ENCODE measurements at regions not wholly inside any gene's neighbourhood (a gene's known extent, or its start where the extent isn't known, plus 50 kb on each side); places are given as distances from the start of the nearest gene placed in this dataset.

GRCh38 chr2:187853381-187853791, 299.2 kb upstream of the TFPI start:
- no peak overlapping the region for H2BK5ac ChIP-seq (ENCODE audit: low read depth, low read length)
- WGBS, 2 experiments (ENCODE audit: extremely low coverage in 1 of 2, insufficient coverage in 1 of 2, insufficient read length in 1 of 2, insufficient replicate concordance in 2 of 2, low coverage in 1 of 2, low lambda C conversion rate in 2 of 2, missing lambda C conversion rate in 1 of 2) = 100% methylated on average over 1 of the region's 1 CpG; no CpG with 5 or more reads in 1 of the 2 experiments
- no peak overlapping the region for H2BK12ac ChIP-seq (ENCODE audit: low read depth, low read length)

More at GRCh38 chr2:187853381-187853791, 299.2 kb upstream of the TFPI start:
- Histone ChIP-seq H3K4ac (replicated peaks; ENCODE audit: insufficient read length, low read depth, low read length) (no peak overlapping the region), H2AK5ac (ENCODE audit: low read depth, low read length) (no peak overlapping the region), H2BK15ac (ENCODE audit: low read length) (no peak overlapping the region), H3K79me1 (ENCODE audit: low read depth, low read length) (no peaks in the 10 kb centered on the region), H3K4me3 (ENCODE audit: extremely low read depth in 1 of 4, insufficient read depth in 2 of 4, low read depth in 3 of 4, low read length in 4 of 4) (no peak overlapping the region), H3K9me3 (ENCODE audit: insufficient read depth in 2 of 2, low read depth in 1 of 2, low read length in 1 of 2) (no peaks in the 10 kb centered on the region), H3K9ac (replicated peaks in 1 of 4; ENCODE audit: extremely low read depth in 1 of 4, low read depth in 3 of 4, low read length in 3 of 4) (no peak overlapping the region), H3K4me2 (ENCODE audit: insufficient read depth in 1 of 2, low read depth in 2 of 2, low read length in 2 of 2) (no peak overlapping the region), H3K4me1 (replicated peaks in 1 of 4; ENCODE audit: control insufficient read depth in 3 of 4, insufficient read depth in 4 of 4, low read length in 3 of 4) (no peaks in the 10 kb centered on the region), H3K79me2 (ENCODE audit: control insufficient read depth in 1 of 2, insufficient read depth in 2 of 2, low read length in 2 of 2) (no peaks in the 10 kb centered on the region), H2BK20ac (ENCODE audit: low read length) (no peak overlapping the region), H3K56ac (replicated peaks; ENCODE audit: insufficient read length, low read depth, low read length) (no peak overlapping the region), H2BK120ac (replicated peaks; ENCODE audit: low read depth, low read length) (no peak overlapping the region), H4K91ac (replicated peaks; ENCODE audit: insufficient read length, low read length) (no peak overlapping the region), H4K5ac (ENCODE audit: insufficient read length, low read depth, low read length) (no peak overlapping the region), H3K14ac (ENCODE audit: insufficient read length) (no peak overlapping the region), H4K8ac (ENCODE audit: extremely low read depth, insufficient read depth, low read length) (no peak overlapping the region), H2AFZ (ENCODE audit: low read length) (no peak overlapping the region), H3K23me2 (ENCODE audit: low read depth, low read length) (no peaks in the 10 kb centered on the region; the same call in 1 of the 2 replicates), H4K20me1 (replicated peaks in 1 of 2; ENCODE audit: control insufficient read depth in 1 of 2, insufficient read depth in 2 of 2, low read length in 2 of 2) (no peaks in the 10 kb centered on the region), H3K23ac (ENCODE audit: insufficient read length) (no peak overlapping the region), H3K18ac (ENCODE audit: extremely low read depth, low read length) (no peak overlapping the region), H3K27me3 (replicated peaks in 1 of 4; ENCODE audit: control insufficient read depth in 3 of 4, extremely low read depth in 1 of 4, insufficient read depth in 3 of 4, low read length in 3 of 4) (no peaks in the 10 kb centered on the region), H3K27ac (ENCODE audit: low read depth, low read length) (no peak overlapping the region), H3K36me3 (ENCODE audit: control insufficient read depth in 2 of 4, insufficient read depth in 4 of 4, low read length in 3 of 4) (no peaks in the 10 kb centered on the region)
- no peak for FAIRE-seq
- TF ChIP-seq CREB1 (IDR thresholded peaks at IDR 0.05) = no peak
- no peak for TF ChIP-seq TAF1 (IDR thresholded peaks at IDR 0.05; ENCODE audit: low read depth, low read length)
- no peak for TF ChIP-seq KDM4A (IDR thresholded peaks at IDR 0.05; ENCODE audit: low read depth, low read length, severe bottlenecking)
- TF ChIP-seq GABPA (IDR thresholded peaks at IDR 0.05; ENCODE audit: borderline replicate concordance, insufficient read depth, low read length) = no peak
- TF ChIP-seq SIX5 (IDR thresholded peaks at IDR 0.05; ENCODE audit: low read depth, low read length) = no peak
- TF ChIP-seq GTF2F1 (IDR thresholded peaks at IDR 0.05; ENCODE audit: borderline replicate concordance, low read depth, low read length) = no peak
- no peak for TF ChIP-seq SAP30 (IDR thresholded peaks at IDR 0.05; ENCODE audit: insufficient read depth, insufficient replicate concordance, low read length)
- TF ChIP-seq NANOG (IDR thresholded peaks at IDR 0.05; ENCODE audit: insufficient read depth, low read depth, low read length, poor library complexity, severe bottlenecking) = no peak
- no peak for TF ChIP-seq ZNF274 (IDR thresholded peaks at IDR 0.05; ENCODE audit: borderline replicate concordance, extremely low read depth, low read length)
- TF ChIP-seq EP300 (IDR thresholded peaks at IDR 0.05; ENCODE audit: borderline replicate concordance in 1 of 2, low read depth in 2 of 2, low read length in 2 of 2) = no peak
- no peak for TF ChIP-seq RFX5 (IDR thresholded peaks at IDR 0.05; ENCODE audit: borderline replicate concordance, low read depth, low read length)
- no peak for TF ChIP-seq RBBP5 (IDR thresholded peaks at IDR 0.05; ENCODE audit: borderline replicate concordance, low read depth, low read length)
- TF ChIP-seq SP4 (IDR thresholded peaks at IDR 0.05; ENCODE audit: low read length) = no peak
- TF ChIP-seq JUN (IDR thresholded peaks at IDR 0.05; ENCODE audit: low read depth, low read length) = no peak
- CTCF ChIA-PET (ENCODE audit: partially characterized antibody) = no interaction called here
- POLR2A ChIA-PET (ENCODE audit: partially characterized antibody) = interaction anchor here (0.6 kb wide), 1 partner anchor 11 kb away, joined by 3 read pairs; no protein-coding TSS in a partner anchor
- no peak for DNase-seq (ENCODE audit: low read depth in 1 of 2, low spot score in 2 of 2)

All from H1 (cell line).